Right atrium auricular region (tissue), 2 donors: ENCODE measurements at regions not wholly inside any gene's neighbourhood (a gene's known extent, or its start where the extent isn't known, plus 50 kb on each side); places are given as distances from the start of the nearest gene placed in this dataset.

Source experiments
- DNase-seq: peaks from one replicate; pipeline ENCODE4 v3.0.0-alpha.2; 2019; ENCODE audit warnings: low spot score
- H3K27ac ChIP-seq, 2 donors: fragments of 200-600 bp; sonication (generic); 1 replicate in 1 of 2; 2 replicates in 1 of 2; pipeline ENCODE4 v1.5.1; 2016 to 2019
- H3K27me3 ChIP-seq, 2 donors: fragments of 200-600 bp; sonication (generic); one replicate each; pipeline versions ENCODE4 v1.5.1 to v1.6.0; 2017 to 2019
- H3K36me3 ChIP-seq: fragments of 200-600 bp; sonication (generic); one replicate; pipeline ENCODE4 v1.5.1; 2016
- H3K4me1 ChIP-seq, 2 donors: fragments of 200-600 bp; sonication (generic); one replicate each; pipeline versions ENCODE4 v1.5.1 to v1.6.0; 2017 to 2019
- H3K4me3 ChIP-seq, 2 donors: fragments of 200-600 bp; sonication (generic); 1 replicate in 1 of 2; 2 replicates in 1 of 2; pipeline ENCODE4 v1.5.1; 2017 to 2019; ENCODE audit warnings: mild to moderate bottlenecking in 1 of 2, moderate library complexity in 1 of 2
- H3K9me3 ChIP-seq, 2 donors: fragments of 200-600 bp; sonication (generic); one replicate each; pipeline ENCODE4 v1.5.1; 2019
- TF ChIP-seq, protein P1 (sequence below), 2 donors: fragments of 200-600 bp; sonication (generic); IDR thresholded peaks; one replicate each; pipeline ENCODE4 v1.5.1; 2019; ENCODE audit warnings: antibody characterized with exemption in 2 of 2

DNA sequence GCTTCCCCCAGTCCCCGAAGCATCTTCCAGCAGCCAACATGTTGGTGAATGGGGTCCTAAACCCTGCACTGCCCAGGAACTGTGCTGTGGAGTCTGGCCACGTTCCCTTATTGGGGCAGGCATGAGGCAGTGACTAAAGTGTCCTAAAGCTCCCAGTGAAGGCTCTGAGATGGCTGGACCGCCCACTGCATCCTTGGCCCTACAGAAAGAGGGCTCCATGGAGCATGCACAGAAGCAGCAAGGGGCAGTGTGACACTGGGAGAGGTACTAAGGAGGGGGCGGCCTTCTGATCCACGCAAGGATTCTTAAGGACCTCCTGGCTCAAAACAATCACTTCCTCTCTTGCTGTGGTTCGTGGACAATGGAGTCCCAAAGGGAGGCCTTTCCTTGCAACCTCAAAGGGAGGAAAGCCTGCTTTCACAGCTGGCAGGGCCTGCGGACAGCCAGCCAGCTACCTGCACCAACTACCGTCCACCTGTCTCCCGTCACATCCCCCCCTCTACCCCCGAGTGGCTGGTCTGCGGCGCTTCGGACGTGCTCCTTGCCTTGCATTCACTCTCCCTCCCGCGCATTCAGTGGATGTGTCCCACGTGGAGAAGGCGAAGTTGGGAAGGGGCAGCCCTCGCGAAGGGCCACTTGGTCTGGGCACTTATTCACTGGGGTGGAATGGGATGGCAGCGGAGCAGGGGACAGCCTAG lies 63.9 kb upstream of the STARD13 start:
- no peaks in the 10 kb centered on the region for H3K9me3 ChIP-seq
- H3K4me1 ChIP-seq: peaks cover 0 to 29% of the 10 kb centered on the region in 2 donors
- peak overlapping the region; percentile 84 to 91 for H3K27ac ChIP-seq
- no peaks in the 10 kb centered on the region for H3K27me3 ChIP-seq
- peak overlapping the region; percentile 64 to 87 for H3K4me3 ChIP-seq
- no peak for DNase-seq
- no peaks in the 10 kb centered on the region for H3K36me3 ChIP-seq
- TF ChIP-seq, protein P1, sequence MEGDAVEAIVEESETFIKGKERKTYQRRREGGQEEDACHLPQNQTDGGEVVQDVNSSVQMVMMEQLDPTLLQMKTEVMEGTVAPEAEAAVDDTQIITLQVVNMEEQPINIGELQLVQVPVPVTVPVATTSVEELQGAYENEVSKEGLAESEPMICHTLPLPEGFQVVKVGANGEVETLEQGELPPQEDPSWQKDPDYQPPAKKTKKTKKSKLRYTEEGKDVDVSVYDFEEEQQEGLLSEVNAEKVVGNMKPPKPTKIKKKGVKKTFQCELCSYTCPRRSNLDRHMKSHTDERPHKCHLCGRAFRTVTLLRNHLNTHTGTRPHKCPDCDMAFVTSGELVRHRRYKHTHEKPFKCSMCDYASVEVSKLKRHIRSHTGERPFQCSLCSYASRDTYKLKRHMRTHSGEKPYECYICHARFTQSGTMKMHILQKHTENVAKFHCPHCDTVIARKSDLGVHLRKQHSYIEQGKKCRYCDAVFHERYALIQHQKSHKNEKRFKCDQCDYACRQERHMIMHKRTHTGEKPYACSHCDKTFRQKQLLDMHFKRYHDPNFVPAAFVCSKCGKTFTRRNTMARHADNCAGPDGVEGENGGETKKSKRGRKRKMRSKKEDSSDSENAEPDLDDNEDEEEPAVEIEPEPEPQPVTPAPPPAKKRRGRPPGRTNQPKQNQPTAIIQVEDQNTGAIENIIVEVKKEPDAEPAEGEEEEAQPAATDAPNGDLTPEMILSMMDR (IDR thresholded peaks at IDR 0.05): no peak

GRCh38 chr13:33349986-33350826 lies 64.7 kb upstream of the STARD13 start:
- DNase-seq: no peak
- Histone ChIP-seq H3K27ac (peak overlapping the region; percentile 84 to 91), H3K4me3 (peak overlapping the region; percentile 64 to 87), H3K4me1 (peaks cover 0 to 29% of the 10 kb centered on the region in 2 donors), H3K9me3 (no peaks in the 10 kb centered on the region), H3K36me3 (no peaks in the 10 kb centered on the region), H3K27me3 (no peaks in the 10 kb centered on the region)
- TF ChIP-seq, protein P1 (IDR thresholded peaks at IDR 0.05): no peak

DNA sequence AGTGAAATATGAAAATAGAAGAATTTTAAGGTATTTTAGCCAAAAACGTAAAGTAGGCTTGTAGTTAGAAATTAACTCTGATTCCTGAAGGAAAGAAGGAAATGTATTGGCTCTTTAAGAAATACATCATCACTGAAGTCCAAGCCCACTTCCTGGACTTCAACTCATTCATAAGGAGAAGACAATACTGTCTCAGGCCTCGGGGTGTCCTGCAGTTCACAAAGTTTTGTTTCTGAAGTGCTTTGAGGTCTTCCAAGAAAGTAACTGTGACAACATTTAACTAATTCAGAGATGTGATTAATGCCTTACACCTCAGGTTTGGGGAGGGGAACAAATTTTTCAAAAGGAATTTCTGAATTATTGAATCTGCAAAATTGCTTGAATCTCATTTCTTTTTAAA lies 65.8 kb upstream of the STARD13 start:
- Histone ChIP-seq H3K4me3 (peak overlapping the region in 1 of 2 donors; percentile 64), H3K9me3 (no peaks in the 10 kb centered on the region), H3K27me3 (no peaks in the 10 kb centered on the region), H3K4me1 (peaks cover 0 to 32% of the 10 kb centered on the region in 2 donors), H3K27ac (peak overlapping the region; percentile 84 to 91), H3K36me3 (no peaks in the 10 kb centered on the region)
- DNase-seq: no peak
- TF ChIP-seq, protein P1 (IDR thresholded peaks at IDR 0.05): peak in 1 of 2 donors; percentile 17

DNA sequence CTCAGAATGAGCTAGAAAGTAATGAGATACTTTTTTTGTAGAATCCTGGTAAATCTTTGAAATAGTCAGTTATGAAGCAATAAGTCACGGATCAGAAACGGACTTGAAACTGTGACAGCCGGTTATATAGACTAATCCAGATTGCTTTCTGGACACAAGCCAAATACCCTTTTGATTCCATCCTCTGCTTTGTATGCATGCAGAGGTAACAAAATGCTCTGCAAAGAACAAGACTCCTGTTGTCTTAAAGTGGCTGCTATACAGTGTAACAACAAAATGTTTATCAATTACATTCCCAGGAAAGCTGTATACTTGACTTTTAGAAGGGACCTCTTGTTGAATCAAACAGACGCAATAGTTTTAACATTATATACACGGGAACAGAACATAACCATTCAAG lies 66.5 kb upstream of the STARD13 start:
- H3K9me3 ChIP-seq: no peaks in the 10 kb centered on the region
- H3K36me3 ChIP-seq: no peaks in the 10 kb centered on the region
- H3K27ac ChIP-seq: peak overlapping the region; percentile 84 to 91
- no peak overlapping the region for H3K4me3 ChIP-seq
- no peak for DNase-seq
- H3K27me3 ChIP-seq: no peaks in the 10 kb centered on the region
- TF ChIP-seq, protein P1 (IDR thresholded peaks at IDR 0.05): no peak
- peaks cover 0 to 39% of the 10 kb centered on the region in 2 donors for H3K4me1 ChIP-seq

DNA sequence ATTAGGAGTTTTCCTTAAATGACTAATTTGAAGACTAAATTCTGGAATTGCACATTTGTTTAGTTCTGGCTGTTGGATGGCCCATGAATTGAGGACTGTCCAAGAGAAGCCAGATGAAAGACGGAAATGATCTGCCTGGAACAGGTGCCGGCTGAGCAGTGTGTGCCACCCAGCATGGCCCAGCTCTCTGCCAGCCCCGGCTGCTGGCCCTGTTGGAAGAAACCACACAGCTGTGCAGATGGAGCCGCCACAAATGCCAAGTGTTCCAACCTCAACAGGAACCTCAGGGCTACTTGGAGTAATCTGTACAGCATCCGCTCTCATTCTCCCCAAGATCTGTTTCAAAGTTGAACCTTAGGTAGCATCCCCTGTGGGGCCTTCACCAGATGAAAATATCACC lies 67.0 kb upstream of the STARD13 start:
- DNase-seq: no peak
- Histone ChIP-seq H3K27ac (peak overlapping the region; percentile 46 to 54), H3K4me1 (peaks cover 0 to 40% of the 10 kb centered on the region in 2 donors)

More for the DNA sequence above, 67.0 kb upstream of the STARD13 start:
- Histone ChIP-seq H3K4me3 (no peak overlapping the region), H3K27me3 (no peaks in the 10 kb centered on the region), H3K9me3 (no peaks in the 10 kb centered on the region), H3K36me3 (no peaks in the 10 kb centered on the region)
- TF ChIP-seq, protein P1 (IDR thresholded peaks at IDR 0.05): no peak
